Central memory CD8-positive, alpha-beta T cell (primary cell): ENCODE measurements at regions not wholly inside any gene's neighbourhood (a gene's known extent, or its start where the extent isn't known, plus 50 kb on each side); places are given as distances from the start of the nearest gene placed in this dataset.
"Not testable (repeated sequence)": the region's sequence is repeated elsewhere in the genome, so short reads cannot be mapped to it uniquely, and the experiment has no call there.

ENCODE experiments used
- ATAC-seq: fragments of 150-1000 bp; cut with Tn5 transposase; replicated peaks from 2 replicates; pipeline ENCODE4 v1.10.0; 2022; ENCODE audit warnings: mild to moderate bottlenecking, moderate FRiP score, moderate number of reproducible peaks; ENCODE audit not compliant: poor library complexity, severe bottlenecking; ENCODE audit errors: extremely low read depth
- DNase-seq, 2 donors: peaks; one replicate each; pipeline ENCODE4 v3.0.0; 2021; ENCODE audit warnings: low spot score in 2 of 2
- H3K27ac Mint-ChIP-seq: one replicate; pipeline ENCODE4 v1.8.0; 2022; ENCODE audit warnings: low read depth, mild to moderate bottlenecking, moderate library complexity, mixed read lengths
- H3K27me3 Mint-ChIP-seq: one replicate; pipeline ENCODE4 v1.8.0; 2022; ENCODE audit warnings: mixed read lengths
- H3K36me3 Mint-ChIP-seq: one replicate; pipeline ENCODE4 v1.8.0; 2022; ENCODE audit warnings: mild to moderate bottlenecking, moderate library complexity, mixed read lengths; ENCODE audit not compliant: insufficient read depth
- H3K4me1 Mint-ChIP-seq: one replicate; pipeline ENCODE4 v1.8.0; 2022; ENCODE audit warnings: mixed read lengths
- H3K4me3 Mint-ChIP-seq: one replicate; pipeline ENCODE4 v1.8.0; 2022; ENCODE audit warnings: mild to moderate bottlenecking, moderate library complexity, mixed read lengths
- H3K9me3 Mint-ChIP-seq: one replicate; pipeline ENCODE4 v1.8.0; 2022; ENCODE audit warnings: mixed read lengths

- not testable (repeated sequence) for ATAC-seq, H3K27me3 Mint-ChIP-seq, H3K9me3 Mint-ChIP-seq, H3K4me1 Mint-ChIP-seq, DNase-seq, H3K4me3 Mint-ChIP-seq, H3K36me3 Mint-ChIP-seq, H3K27ac Mint-ChIP-seq
These were observed 180.3 kb downstream of the TMEM121 start for GRCh38 chr14:105706701-105707019.

GRCh38 chr14:105707099-105707498 is 180.7 kb downstream of the TMEM121 start:
- H3K27me3 Mint-ChIP-seq, H3K27ac Mint-ChIP-seq, ATAC-seq: not testable (repeated sequence)

GRCh38 chr14:105707723-105708151 is 181.4 kb downstream of the TMEM121 start:
- H3K4me3 Mint-ChIP-seq, DNase-seq: not testable (repeated sequence)

More at GRCh38 chr14:105707099-105707498, 180.7 kb downstream of the TMEM121 start:
- H3K4me3 Mint-ChIP-seq, H3K4me1 Mint-ChIP-seq, H3K9me3 Mint-ChIP-seq, DNase-seq, H3K36me3 Mint-ChIP-seq: not testable (repeated sequence)

GRCh38 chr14:105708251-105709134 is 182.1 kb downstream of the TMEM121 start:
- ATAC-seq, H3K27ac Mint-ChIP-seq, H3K36me3 Mint-ChIP-seq, H3K4me1 Mint-ChIP-seq, H3K27me3 Mint-ChIP-seq, H3K9me3 Mint-ChIP-seq, H3K4me3 Mint-ChIP-seq, DNase-seq: not testable (repeated sequence)

More at GRCh38 chr14:105707723-105708151, 181.4 kb downstream of the TMEM121 start:
- H3K36me3 Mint-ChIP-seq, H3K9me3 Mint-ChIP-seq, H3K4me1 Mint-ChIP-seq, H3K27ac Mint-ChIP-seq, H3K27me3 Mint-ChIP-seq, ATAC-seq: not testable (repeated sequence)

GRCh38 chr14:105709281-105710118 is 183.1 kb downstream of the TMEM121 start:
- Mint-ChIP-seq H3K9me3 (no peaks in the 10 kb centered on the region), H3K27me3 (no peaks in the 10 kb centered on the region), H3K4me1 (no peaks in the 10 kb centered on the region), H3K27ac (no peak overlapping the region), H3K36me3 (no peaks in the 10 kb centered on the region), H3K4me3 (no peak overlapping the region)
- DNase-seq (no peak), ATAC-seq (no peak)

- H3K36me3 Mint-ChIP-seq = no peaks in the 10 kb centered on the region
- H3K9me3 Mint-ChIP-seq = no peaks in the 10 kb centered on the region
- ATAC-seq = no peak
- no peaks in the 10 kb centered on the region for H3K4me1 Mint-ChIP-seq
- H3K4me3 Mint-ChIP-seq = no peak overlapping the region
- H3K27me3 Mint-ChIP-seq = no peaks in the 10 kb centered on the region
- no peak overlapping the region for H3K27ac Mint-ChIP-seq
- no peak for DNase-seq
These were observed 184.0 kb downstream of the TMEM121 start for GRCh38 chr14:105710119-105711043.

GRCh38 chr14:105711044-105711620 is 184.7 kb downstream of the TMEM121 start:
- H3K4me1 Mint-ChIP-seq = no peaks in the 10 kb centered on the region
- no peak overlapping the region for H3K4me3 Mint-ChIP-seq
- H3K36me3 Mint-ChIP-seq = no peaks in the 10 kb centered on the region
- ATAC-seq (no peak), DNase-seq (no peak)
- H3K27ac Mint-ChIP-seq = no peak overlapping the region
- no peaks in the 10 kb centered on the region for H3K9me3 Mint-ChIP-seq
- H3K27me3 Mint-ChIP-seq = no peaks in the 10 kb centered on the region

GRCh38 chr14:105711841-105712460 is 185.6 kb downstream of the TMEM121 start:
- Mint-ChIP-seq H3K4me1 (no peaks in the 10 kb centered on the region), H3K36me3 (no peaks in the 10 kb centered on the region), H3K27ac (no peak overlapping the region), H3K4me3 (no peak overlapping the region), H3K27me3 (no peaks in the 10 kb centered on the region), H3K9me3 (no peaks in the 10 kb centered on the region)
- ATAC-seq = no peak
- DNase-seq = no peak

GRCh38 chr14:105712670-105713069 is 186.3 kb downstream of the TMEM121 start:
- H3K4me3 Mint-ChIP-seq, H3K27me3 Mint-ChIP-seq, DNase-seq, ATAC-seq, H3K36me3 Mint-ChIP-seq, H3K4me1 Mint-ChIP-seq, H3K27ac Mint-ChIP-seq, H3K9me3 Mint-ChIP-seq: not testable (repeated sequence)

GRCh38 chr14:105713160-105713559 is 186.8 kb downstream of the TMEM121 start:
- not testable (repeated sequence) for H3K27ac Mint-ChIP-seq, DNase-seq, H3K27me3 Mint-ChIP-seq, ATAC-seq, H3K9me3 Mint-ChIP-seq, H3K4me1 Mint-ChIP-seq, H3K36me3 Mint-ChIP-seq, H3K4me3 Mint-ChIP-seq

- H3K4me1 Mint-ChIP-seq, H3K27ac Mint-ChIP-seq, H3K9me3 Mint-ChIP-seq, H3K4me3 Mint-ChIP-seq, H3K27me3 Mint-ChIP-seq, H3K36me3 Mint-ChIP-seq, ATAC-seq, DNase-seq: not testable (repeated sequence)
These were observed 187.5 kb downstream of the TMEM121 start for GRCh38 chr14:105713836-105714235.
